HT-29 (cell line): ENCODE measurements at regions not wholly inside any gene's neighbourhood (a gene's known extent, or its start where the extent isn't known, plus 50 kb on each side); places are given as distances from the start of the nearest gene placed in this dataset.

ENCODE experiments used
- DNase-seq: peaks from one replicate; pipeline ENCODE4 v3.0.0-alpha.2; 2015; ENCODE audit warnings: low spot score

DNA sequence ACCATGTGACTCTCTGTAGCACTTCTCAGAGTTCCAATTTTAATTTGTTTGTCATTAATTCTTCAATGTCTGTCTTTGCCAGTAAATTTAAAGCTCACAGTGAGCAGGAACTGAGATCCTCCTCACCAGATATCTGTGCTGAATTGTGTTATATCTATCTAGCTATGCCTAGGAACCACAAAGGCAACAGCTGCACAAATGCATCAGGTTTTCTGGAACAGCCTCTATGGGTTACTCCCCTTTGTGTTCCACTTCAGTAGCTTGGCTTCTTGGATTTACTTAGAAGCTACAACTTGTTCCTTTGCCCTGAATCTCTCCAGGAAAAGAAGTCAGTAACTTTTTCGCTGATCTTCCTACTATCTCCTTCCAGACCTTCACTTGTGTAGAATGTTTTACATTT is 1237.8 kb upstream of the ADGRL4 start:
- no peak for DNase-seq

DNA sequence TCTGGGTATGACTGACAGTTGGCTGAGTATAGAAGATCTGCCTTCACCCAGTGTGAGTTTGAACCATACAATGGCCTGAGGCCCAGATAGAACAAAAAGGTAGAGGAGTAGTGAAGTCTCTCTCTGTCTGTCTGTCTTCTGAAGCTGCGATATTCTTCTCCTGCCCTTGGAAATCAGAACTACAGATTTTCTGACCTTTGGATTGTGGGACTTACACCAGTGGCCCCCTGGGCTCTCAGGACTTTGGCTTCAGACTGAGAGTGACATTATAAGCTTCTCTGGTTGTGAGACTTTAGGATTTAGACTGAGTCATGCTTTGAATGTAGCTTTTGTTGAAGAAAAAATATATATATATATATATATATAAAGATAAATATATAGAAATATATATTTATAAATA is 1235.0 kb upstream of the ADGRL4 start:
- DNase-seq: no peak

DNA sequence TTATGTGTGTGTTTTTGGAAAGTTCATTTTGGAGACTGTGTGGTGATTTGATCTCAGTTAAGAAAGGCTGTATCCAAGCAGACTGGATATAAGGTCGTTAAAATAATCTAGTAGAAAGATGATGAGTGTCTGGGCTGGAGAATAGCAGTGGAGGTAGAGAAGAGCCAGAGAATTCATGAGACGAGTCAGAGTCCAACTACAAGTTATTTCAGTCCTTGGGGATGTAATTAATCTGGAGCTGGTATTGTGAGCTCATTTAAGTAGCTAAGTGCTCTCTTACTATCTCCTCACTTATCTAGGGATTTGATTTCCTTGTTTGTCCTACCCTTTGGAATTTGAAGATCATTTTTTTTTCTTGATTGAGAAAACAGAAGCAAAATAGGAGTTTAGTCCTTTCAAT is 1219.0 kb upstream of the ADGRL4 start:
- no peak for DNase-seq

DNA sequence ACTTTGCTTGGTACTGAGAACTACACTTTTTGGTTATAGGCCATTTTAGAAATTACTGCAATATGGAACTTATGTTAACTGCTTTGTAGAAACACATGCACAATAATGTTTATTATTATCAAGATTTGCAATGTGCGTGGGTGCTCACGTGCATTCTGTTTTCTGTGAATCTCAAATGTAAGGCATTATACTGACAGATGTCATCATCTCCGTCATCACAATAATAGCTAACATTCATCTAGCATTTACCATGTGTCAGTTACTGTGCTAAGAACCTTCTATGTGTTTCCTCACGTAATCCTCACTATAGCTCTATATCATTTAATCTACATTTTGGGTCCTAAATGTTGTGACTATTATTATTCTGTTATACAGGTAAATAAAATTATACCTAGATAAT is 1214.8 kb upstream of the ADGRL4 start:
- no peak for DNase-seq

DNA sequence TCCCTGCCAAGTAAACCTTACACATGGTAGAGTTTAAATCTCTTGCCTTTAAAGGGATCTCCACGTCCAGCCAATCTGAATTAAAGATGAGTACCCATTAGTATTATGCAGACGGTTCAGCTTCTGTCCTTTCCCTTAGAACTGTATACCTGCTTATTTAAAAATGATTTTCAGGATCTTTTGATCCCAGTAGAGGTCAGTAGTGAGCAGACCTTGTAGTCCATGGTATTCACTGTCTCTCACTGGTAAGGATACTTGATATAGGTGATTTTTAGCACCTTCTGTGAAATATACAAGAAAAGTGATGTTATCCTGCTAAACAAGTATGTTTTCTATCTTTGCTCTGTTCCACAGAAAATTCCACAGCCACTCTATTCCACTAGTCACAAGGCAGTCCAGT is 1211.6 kb upstream of the ADGRL4 start:
- peak; percentile 83 for DNase-seq

DNA sequence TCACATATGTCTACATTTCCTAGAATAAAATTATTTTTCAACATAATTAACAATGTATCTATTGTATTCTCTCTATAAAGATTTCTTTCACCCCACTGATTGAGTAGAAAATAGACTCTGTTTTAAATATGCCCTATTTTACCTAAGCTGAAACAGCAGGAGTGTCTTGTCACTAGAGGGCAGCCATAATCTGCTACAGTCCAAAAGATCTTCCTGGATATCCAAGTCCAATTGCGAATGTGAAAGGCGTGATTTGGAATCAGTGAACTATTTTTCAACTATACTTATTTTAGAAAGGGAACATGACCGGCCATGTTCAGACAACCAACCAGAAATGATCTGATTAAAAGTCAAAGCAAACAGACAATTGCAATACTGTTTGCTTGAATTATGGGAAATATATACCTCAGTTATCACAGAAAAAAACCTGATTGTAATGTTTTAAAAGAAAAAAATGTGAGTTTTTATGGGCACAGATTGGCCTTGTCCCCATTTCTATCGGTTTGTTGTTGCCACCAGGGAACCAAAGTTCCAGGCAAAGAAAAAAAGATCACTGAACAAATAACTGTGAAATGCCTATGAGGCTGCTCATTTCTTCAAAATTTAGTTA is 1211.0 kb upstream of the ADGRL4 start:
- DNase-seq: peak; percentile 69

DNA sequence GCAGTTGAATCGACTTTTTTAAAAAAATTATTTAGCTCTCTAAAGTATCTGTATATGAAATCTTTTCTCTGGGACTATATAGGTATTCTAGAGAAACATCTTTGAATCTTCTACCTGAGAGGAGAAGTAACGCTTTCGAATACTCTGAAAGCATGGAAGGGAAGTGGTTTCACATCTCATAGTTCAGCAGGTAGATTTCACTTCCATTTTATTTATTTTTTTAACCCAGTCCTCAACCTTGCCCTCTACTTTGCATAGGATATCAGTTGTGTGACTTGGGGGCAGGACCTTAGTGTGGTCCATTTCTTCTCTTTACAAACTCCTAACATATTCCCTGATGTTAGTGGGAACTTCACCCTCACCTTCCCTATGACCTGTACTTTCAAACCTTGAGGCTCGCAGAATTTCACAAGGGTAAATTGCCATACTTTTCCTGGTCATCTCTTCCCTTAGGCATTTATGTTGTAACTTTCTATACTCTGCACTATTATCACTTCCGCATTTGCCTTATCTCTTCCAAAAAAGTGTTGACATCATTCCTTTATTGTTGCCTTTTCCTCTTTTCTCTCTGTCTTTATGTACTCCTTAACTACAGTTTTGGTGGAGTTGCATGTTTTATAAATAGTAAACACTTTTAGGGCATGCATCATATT is 1208.5 kb upstream of the ADGRL4 start:
- DNase-seq: no peak

DNA sequence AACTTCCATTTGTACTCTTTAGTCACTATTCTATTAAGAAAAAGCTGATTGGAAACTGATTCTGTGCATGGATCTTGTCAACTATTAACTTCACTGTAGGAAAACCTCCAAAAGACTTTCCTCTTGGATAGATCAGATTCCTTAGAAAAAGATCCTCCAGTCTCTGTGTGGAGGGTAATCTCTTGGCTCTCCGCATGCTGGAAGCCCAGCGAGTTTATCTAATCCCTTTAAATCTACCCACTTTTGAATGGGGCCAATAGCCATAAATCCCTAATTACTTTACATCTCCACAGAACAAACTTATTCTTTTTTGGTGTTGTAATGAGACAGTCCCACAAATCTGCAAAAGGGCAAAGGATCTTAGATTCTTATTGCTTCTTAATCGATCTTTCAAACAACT is 1206.4 kb upstream of the ADGRL4 start:
- DNase-seq: no peak

DNA sequence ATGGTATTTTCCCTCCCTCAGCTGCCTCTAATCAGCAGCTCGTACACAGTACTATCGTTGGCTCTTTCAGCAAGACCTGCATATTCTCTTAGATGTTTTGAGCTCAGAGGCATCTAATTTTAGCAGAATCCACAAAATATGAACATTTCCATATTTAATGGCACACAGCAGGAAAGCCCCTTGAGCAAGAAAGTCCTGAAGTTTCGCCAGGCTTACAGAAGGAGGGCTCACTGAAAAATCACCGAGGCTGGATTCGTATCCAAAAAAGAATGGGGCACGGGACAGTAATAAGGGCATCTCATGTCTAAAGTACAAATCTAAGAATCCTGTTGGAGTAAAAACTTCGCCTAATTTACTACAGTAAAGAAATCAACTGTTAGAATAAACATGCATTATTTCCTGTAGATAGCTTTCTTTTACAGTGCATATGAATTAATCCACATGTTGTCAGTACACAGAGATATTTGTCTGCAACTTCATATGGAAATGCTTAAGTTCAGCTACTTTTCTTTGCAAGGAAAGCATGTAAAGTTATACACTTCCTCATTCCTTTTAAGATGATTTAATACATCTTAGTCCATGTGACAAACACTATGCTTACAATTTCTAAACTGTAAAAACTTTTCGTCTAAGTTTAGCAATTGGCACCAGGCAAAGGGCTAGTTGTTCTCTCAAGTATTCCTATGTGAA is 1205.3 kb upstream of the ADGRL4 start:
- DNase-seq: no peak

DNA sequence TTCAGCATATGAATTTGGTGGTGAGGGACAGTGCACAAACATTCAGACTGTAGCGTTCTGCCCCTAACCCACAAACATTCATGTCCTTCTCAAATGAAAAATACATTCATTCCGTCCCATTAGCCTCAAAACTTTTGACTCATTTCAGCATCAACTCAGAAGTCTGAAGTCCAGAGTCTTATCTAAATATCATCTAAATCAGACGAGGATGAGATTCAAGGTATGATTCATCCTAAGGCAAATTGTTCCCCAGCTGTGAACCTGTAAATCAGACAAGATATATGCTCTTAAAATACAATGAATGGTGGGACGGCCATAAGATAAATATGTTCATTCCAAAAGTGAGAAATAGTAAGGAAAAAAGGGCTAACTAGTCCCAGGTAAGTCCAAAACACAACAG is 1195.6 kb upstream of the ADGRL4 start:
- no peak for DNase-seq

DNA sequence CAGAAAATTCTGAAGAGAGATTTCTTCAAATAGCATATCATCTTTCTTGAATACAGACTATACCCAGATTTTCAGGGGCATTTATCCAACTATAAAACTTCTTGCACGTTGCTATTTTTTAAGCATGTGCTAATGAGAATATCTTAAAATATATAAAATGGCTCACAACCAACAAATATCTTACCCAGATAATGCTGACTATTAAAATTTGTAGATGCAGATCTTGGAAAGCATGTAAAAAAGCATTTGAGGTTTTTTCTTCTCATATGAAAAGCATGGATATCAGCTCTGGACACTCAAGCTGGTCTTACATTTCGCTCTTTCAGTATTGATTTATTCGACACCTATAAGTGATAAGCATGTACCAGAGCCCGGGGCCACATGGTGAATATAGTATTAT is 1187.7 kb upstream of the ADGRL4 start:
- no peak for DNase-seq

DNA sequence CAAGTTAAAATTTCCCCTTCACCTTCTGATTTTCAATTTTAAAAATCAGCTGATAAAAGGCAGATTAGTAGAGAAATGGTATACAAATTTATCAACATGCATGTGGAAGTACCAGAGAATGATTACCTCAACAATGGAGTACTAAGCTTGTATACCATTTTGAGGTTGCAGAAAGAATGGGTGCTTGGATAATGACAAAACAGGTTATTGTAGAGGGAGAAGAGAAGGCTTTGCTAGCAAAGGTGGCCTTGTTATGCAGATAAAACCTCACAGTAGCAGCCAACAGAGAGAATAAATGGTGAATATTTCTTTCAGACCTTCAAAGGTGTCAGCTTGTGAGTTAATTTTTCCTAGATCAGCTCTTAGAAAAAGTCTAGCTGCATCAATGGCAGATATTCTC is 1174.9 kb upstream of the ADGRL4 start:
- no peak for DNase-seq

DNA sequence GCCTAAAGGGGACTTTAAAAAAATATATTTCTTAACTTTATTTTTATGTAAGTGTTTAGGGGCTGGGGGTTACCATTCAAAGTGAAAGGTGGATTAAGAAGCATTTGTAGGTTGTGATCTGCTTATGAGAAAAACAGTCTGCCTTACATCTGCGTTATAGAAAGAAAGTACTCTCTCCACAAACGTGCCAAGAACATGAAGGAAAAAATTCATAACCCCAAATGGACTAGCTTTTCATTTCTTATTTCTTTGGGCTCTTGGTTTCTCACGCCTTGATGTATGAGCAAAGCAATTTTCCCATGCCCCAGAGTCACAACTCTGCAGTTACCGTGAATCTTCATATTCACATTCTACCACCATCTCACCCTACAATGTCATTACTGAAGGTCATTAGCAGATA is 1165.1 kb upstream of the ADGRL4 start:
- DNase-seq: no peak

DNA sequence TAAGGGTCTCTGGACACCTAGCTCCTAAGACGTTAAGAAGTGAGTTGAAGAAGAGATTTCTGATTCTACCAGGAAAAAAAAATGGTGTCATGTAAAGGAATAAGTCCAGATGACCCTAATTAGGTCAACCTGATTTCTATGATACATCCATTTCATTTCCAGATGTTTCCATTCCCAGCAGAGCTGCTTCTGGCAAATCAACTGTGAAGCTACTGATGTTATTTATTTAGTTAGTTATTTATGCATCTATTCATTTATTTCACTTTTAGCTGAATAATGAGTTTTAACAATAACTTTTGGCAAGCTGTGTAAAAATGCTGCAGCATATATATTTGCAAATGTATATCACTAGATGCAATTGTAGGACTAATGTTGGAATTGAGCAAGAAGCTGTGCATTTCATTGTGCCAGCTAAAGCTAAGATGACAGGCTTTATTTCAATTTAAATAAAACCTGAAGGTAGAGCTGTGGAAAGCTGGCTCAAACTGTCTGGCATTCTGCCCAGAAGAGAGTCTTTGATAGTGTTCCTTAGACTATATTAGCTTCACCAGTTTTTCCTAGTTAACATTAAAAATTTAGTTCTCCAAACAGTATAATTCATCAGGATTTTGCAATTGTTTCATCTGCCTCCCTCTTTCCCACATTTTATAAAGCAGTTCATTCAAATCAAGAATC is 1164.4 kb upstream of the ADGRL4 start:
- no peak for DNase-seq

DNA sequence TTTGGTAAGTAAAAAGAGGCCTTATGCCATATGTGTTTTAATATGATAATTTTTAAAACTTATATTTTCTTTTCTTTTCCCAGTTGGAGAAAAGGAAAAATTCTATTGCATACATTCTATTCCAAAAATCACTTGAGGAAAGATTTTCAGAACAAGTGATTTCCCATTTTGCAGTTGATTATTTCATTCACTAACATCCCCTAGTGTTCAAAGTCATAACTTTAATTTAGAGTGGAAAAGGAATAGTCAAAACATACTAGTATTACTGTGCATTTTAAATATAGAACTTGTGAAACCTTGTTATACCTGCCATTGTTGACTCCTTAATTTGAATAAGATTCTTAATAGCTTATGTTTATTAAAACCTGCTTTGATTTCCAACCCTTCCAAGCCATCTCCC is 1157.6 kb upstream of the ADGRL4 start:
- no peak for DNase-seq

DNA sequence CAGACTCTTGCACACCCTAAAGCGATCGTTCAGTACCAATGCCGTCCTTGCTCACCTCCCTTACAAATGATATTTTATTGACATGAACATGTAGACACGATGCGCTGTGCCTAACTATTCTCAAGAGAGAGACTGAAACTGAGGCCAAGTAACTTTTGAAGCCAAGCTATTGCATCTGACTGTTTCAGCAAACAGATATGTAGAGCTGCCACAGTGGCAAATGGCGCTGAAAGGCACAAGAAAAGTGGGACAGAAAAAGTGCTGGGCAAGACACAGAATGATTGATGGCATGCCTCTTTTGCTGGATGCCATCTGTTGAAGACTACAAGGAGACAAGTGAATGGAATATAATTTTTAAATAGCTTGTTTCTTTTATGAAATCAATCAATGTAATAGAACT is 1157.2 kb upstream of the ADGRL4 start:
- DNase-seq: no peak

DNA sequence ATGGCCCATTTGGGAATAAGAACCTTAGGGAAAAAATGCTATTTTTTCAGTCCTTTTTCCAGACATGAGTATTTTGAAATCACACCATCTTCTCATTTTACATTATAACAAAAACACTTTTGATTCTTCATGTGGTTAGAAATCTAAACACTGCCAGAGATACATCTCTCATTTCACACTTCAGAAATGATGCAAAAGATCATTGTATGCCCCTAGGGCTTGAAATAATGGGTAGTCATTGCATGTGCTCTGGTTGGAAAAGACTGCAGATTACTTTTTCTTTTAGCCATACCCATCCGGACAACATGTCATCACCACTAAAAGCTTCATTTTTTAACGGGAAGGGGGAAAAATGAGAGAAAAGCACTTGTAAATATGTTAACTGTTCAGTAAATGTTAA is 1152.2 kb upstream of the ADGRL4 start:
- no peak for DNase-seq

DNA sequence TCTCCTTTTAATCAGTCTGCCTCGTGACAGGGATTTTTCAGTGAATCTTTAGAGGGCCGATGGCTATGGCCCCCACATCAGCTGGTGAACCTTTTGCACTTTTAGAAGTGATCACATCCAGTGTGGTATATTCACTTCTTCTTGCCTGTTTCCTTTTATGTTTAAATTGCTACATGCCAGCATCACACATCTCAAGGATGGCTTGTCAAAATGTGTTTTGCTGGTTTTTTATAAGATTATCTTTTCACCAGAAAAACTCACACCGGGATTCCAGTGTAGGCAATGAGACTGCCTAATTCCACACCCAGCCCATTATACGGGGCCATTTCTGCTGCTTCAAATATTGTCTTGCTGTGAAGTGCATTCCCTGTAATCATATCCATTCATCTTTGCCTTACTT is 1151.7 kb upstream of the ADGRL4 start:
- no peak for DNase-seq

DNA sequence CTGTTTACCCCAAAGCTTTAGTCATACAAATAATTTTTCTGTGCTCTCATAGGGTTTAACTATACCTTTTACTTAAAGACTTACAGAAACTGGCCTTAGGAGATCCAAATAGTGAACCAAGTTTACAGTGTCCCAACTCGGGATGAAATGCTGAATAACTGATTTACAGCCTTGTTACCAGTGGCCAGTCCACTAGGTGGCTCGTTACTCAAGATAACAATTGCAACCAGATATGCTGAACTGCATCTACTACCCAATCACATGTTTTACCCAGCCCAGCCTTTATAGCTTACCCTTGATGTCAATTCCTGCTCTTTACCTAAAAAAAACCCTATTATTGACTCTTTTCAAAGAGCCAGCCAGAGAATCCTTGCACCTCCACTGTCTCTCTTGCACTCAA is 1148.8 kb upstream of the ADGRL4 start:
- DNase-seq: peak; percentile 50

DNA sequence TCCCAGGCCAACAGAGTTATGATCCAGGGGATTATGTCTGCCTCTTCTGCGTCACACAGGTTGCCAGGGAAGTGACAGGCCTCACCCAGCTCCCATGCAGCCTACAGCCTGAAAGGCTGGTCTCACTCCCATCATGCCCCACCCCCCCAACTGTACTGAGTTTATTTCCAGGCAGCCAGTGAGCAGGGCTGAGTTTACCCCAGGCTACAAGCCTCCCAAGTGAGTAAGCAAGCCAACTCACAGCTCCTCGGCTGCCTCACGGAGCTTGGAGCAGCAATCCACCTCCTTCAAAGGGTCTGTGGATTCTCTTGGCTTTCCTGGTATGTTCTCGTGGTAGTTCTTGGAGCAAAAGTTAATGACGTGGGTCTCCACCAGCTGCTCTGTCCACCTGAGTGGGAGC is 1147.6 kb upstream of the ADGRL4 start:
- no peak for DNase-seq

DNA sequence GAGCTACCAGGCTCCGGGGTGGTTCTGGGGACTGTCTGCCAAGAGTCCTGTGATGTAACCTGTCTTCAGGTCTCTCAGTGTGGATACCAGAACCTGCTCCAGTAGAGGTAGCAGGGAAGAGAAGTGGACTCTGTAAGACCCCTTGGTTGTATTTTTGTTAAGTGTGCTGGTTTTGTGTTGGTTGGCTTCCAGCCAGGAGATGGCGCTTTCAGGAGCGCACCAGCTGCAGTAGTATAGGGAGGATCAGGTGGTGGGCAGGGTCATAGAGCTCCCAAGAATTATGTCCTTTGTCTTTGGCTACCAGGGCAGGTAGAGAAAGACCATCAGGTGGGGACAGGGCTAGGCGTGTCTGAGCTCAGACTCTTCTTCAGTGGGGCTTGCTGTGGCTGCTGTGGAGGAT is 1147.2 kb upstream of the ADGRL4 start:
- DNase-seq: no peak

DNA sequence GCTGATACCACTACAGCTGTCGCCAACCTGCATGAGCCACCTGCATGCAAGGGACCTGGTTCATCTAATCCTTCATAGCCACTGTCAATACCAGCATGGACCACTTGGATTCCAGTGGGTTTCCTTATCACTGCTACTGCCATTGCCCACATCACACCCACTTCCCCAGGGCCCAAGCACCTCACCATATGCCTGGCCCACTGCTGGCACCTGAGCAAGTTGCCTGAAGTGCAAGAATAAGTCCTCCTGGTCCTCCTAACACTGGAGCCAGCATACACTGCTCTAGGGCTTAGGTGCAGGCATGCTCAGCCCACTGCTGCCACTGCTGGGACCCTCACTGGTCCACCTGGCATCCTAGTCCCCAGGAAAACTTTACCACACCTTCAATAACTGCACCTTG is 1136.8 kb upstream of the ADGRL4 start:
- DNase-seq: no peak
